MCF 10A (cell line): ENCODE measurements at regions not wholly inside any gene's neighbourhood (a gene's known extent, or its start where the extent isn't known, plus 50 kb on each side); places are given as distances from the start of the nearest gene placed in this dataset.

Experiments used
- BruUV-seq: library from RNA; stranded (reverse); fragments of 400-500 nt; replicated peaks from 2 replicates; lab custom pipeline; 2021; lab: Mats Ljungman, UMichigan
- CTCF ChIA-PET: fragments of 300-600 bp; sonication (Branson Sonifier 250); formaldehyde crosslinking; extraction: SDS; loops from one replicate; lab custom pipeline; 2021; ENCODE audit warnings: antibody characterized with exemption, inconsistent platforms; lab: Yijun Ruan, JAX
- POLR2A ChIA-PET: fragments of 300-600, 350-650 bp; sonication (Branson Sonifier 250); formaldehyde crosslinking; extraction: SDS; loops from one replicate; lab custom pipeline; 2020; ENCODE audit warnings: antibody characterized with exemption, inconsistent platforms; lab: Yijun Ruan, JAX
- DNase-seq: peaks from one replicate; pipeline ENCODE4 v3.0.0-alpha.2; 2018; ENCODE audit not compliant: unreplicated experiment
- H3K27ac Mint-ChIP-seq: one replicate; pipeline ENCODE4 v1.8.0; 2022; ENCODE audit warnings: mild to moderate bottlenecking, low read depth, mixed read lengths; ENCODE audit not compliant: unreplicated experiment
- H3K27me3 Mint-ChIP-seq: one replicate; pipeline ENCODE4 v1.8.0; 2022; ENCODE audit warnings: mixed read lengths; ENCODE audit not compliant: insufficient read depth, unreplicated experiment
- H3K36me3 Mint-ChIP-seq: one replicate; pipeline ENCODE4 v1.8.0; 2022; ENCODE audit warnings: mild to moderate bottlenecking, moderate library complexity, mixed read lengths; ENCODE audit not compliant: insufficient read depth, unreplicated experiment
- H3K4me1 Mint-ChIP-seq: one replicate; pipeline ENCODE4 v1.8.0; 2022; ENCODE audit warnings: mixed read lengths; ENCODE audit not compliant: insufficient read depth, unreplicated experiment
- H3K4me3 Mint-ChIP-seq: one replicate; pipeline ENCODE4 v1.8.0; 2022; ENCODE audit warnings: mild to moderate bottlenecking, moderate library complexity, mixed read lengths; ENCODE audit not compliant: unreplicated experiment
- H3K9me3 Mint-ChIP-seq: one replicate; pipeline ENCODE4 v1.8.0; 2022; ENCODE audit warnings: mixed read lengths; ENCODE audit not compliant: unreplicated experiment
- intact Hi-C: fragments of 100-400 bp; cut with micrococcal nuclease; formaldehyde crosslinking; loops from 2 replicates; pipeline ENCODE4 v1.14.1; 2022
- TF ChIP-seq, protein P1 (sequence below): fragments of 200-600 bp; IDR thresholded peaks from one replicate; pipeline ENCODE4 v1.8.0; 2022; ENCODE audit warnings: antibody characterized with exemption, mild to moderate bottlenecking; ENCODE audit not compliant: unreplicated experiment

DNA sequence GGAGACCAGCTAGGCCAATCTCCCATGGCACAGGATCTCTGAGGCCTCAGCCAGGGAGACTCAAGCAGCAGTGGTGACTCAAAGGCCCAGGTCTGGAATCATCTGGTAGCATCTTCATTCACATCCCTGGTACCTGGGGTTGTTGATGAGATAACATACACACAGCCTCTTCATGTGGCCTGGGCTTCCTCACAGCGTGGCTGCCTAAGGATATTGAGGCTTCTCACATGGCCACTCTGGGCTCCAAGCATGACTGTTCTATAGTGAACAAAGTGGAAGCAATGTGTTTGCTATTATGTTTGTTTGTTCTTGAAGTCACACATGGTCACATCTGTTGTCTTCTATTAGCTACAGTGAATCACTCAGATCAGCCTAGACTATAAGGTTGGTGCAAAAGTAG is 584.1 kb downstream of the VRK1 start:
- CTCF ChIA-PET = no interaction called here
- Mint-ChIP-seq H3K27me3 (no peaks in the 10 kb centered on the region), H3K4me3 (no peak overlapping the region), H3K9me3 (no peaks in the 10 kb centered on the region), H3K27ac (peak overlapping the region; percentile 12), H3K4me1 (no peaks in the 10 kb centered on the region), H3K36me3 (no peaks in the 10 kb centered on the region)
- no peak for DNase-seq
- no TSS peak for BruUV-seq
- TF ChIP-seq, protein P1, sequence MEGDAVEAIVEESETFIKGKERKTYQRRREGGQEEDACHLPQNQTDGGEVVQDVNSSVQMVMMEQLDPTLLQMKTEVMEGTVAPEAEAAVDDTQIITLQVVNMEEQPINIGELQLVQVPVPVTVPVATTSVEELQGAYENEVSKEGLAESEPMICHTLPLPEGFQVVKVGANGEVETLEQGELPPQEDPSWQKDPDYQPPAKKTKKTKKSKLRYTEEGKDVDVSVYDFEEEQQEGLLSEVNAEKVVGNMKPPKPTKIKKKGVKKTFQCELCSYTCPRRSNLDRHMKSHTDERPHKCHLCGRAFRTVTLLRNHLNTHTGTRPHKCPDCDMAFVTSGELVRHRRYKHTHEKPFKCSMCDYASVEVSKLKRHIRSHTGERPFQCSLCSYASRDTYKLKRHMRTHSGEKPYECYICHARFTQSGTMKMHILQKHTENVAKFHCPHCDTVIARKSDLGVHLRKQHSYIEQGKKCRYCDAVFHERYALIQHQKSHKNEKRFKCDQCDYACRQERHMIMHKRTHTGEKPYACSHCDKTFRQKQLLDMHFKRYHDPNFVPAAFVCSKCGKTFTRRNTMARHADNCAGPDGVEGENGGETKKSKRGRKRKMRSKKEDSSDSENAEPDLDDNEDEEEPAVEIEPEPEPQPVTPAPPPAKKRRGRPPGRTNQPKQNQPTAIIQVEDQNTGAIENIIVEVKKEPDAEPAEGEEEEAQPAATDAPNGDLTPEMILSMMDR = no peak
- POLR2A ChIA-PET = interaction anchor here (1.1 kb wide), 1 partner anchor 10 kb away, joined by 3 read pairs; no protein-coding TSS in a partner anchor
- intact Hi-C loops = no loop called here

DNA sequence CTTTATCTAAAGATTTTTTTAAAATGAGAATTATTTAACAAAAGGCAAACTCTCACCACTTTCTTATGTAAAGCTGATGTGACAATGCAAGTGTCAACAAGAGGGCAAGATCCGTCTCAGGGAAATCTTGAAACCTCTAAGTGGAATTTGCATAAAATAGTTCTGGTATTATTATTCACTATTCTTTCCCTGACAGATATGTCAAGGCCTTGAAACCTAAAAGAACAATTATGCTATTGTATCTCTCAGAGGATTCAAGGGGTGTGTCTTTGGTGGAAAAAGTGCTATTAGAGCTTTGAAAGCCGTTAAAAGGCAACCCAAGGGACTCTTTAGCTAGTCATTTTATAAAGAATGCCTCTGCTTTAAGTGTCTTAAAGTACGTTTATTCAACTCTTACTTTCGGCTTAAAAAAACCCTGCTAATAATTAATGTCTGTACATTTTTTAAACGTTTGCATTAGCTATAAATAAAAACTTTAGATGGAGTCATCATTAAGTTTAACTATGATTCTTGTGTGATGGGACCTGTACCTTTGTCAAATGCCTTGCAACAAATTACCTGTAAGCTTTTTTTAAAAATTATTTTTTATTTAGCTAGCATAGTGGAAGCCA is 585.5 kb downstream of the VRK1 start:
- ChIA-PET CTCF (no interaction called here), POLR2A (no interaction called here)
- Mint-ChIP-seq H3K9me3 (no peaks in the 10 kb centered on the region), H3K4me3 (no peak overlapping the region), H3K36me3 (no peaks in the 10 kb centered on the region), H3K4me1 (no peaks in the 10 kb centered on the region), H3K27me3 (no peaks in the 10 kb centered on the region), H3K27ac (no peak overlapping the region)
- TF ChIP-seq, protein P1 = no peak
- no TSS peak for BruUV-seq
- intact Hi-C loops = no loop called here
- DNase-seq = no peak

DNA sequence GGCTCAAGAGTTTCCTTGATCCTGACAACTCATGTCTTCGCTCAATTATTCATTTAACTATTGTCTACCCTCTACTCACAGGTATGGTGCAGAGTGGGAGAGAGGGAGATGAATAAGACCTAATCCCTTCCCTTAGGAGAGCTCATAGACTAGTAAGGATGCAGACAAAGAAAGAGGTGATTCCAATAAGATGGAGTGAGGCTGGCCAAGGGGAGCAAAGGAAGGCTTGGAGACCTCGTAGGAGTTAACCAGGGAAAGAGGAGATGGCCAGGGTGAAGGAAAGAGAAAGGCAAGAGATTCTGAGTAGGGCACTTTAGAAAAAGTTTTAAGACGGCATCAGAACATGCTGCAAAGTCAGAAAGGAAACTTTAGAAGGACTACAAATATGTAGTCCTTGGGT is 588.5 kb downstream of the VRK1 start:
- no peak for DNase-seq
- H3K27ac Mint-ChIP-seq = no peak overlapping the region
- TF ChIP-seq, protein P1 = no peak
- intact Hi-C loops = no loop called here
- no peaks in the 10 kb centered on the region for H3K36me3 Mint-ChIP-seq
- H3K4me3 Mint-ChIP-seq = no peak overlapping the region
- no peaks in the 10 kb centered on the region for H3K4me1 Mint-ChIP-seq
- CTCF ChIA-PET = no interaction called here
- no TSS peak for BruUV-seq
- H3K27me3 Mint-ChIP-seq = no peaks in the 10 kb centered on the region
- H3K9me3 Mint-ChIP-seq = no peaks in the 10 kb centered on the region
- POLR2A ChIA-PET = interaction anchor here (0.7 kb wide), 1 partner anchor 36 kb away, joined by 3 read pairs; no protein-coding TSS in a partner anchor

DNA sequence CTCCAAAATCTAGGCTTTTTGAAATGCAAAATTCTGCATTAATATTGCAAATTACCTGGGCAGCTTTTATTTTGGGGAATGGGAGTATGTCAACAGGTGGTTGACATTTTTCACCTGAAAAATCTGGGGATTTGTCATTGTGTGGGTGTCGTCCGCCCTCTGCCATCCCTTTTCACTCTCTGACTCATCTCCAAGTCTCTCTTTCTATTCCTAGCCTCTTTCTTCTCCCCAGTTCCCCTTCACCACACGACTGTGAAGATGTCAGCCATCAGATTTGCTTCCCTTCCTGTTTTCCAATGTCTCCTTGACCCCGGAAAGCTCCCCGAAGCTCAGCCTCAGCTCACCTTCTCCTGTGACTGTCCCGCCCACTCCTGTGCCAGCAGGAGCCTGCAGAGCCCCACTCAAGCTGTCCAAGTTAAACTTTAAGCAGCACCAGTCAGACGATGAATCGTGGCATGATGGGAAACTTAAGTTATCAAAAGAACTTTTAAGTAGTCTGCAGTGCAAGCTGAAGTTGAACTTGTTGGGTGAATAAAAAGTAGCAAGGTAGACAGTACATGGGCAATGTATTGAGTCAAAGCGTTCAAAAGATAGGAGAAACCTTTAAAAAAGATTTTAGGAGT is 590.2 kb downstream of the VRK1 start:
- no TSS peak for BruUV-seq
- Mint-ChIP-seq H3K27me3 (no peaks in the 10 kb centered on the region), H3K27ac (no peak overlapping the region), H3K36me3 (no peaks in the 10 kb centered on the region), H3K9me3 (no peaks in the 10 kb centered on the region), H3K4me1 (no peaks in the 10 kb centered on the region), H3K4me3 (no peak overlapping the region)
- POLR2A ChIA-PET = no interaction called here
- DNase-seq = no peak
- intact Hi-C loops = no loop called here
- CTCF ChIA-PET = no interaction called here
- TF ChIP-seq, protein P1 = no peak
